ENCODE measurements at regions not wholly inside any gene's neighbourhood (a gene's known extent, or its start where the extent isn't known, plus 50 kb on each side); places are given as distances from the start of the nearest gene placed in this dataset.

DNA sequence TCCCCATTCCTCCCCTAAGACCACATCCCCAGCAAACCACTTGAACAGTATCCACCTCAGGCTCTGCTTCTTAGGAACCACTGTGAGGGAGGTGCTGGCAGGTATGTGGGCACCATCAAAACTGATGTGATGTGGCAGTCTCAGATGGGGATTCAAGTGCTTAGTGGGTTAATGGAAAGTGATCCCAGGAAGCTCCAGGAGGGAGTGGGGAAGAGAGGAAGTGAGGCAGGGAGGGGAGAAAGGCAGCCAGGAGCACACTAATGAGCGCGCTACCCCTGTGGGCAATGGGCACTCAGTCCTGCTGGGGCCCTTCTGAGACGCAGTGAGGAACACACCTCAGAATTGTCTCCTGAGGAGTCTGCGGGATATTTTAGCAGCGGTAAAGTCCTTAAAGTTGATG lies 263.1 kb upstream of the MOCS1 start:
- no peaks in the 10 kb centered on the region for H3K27me3 ChIP-seq (ENCODE audit: insufficient read depth, poor library complexity, severe bottlenecking)
- TF ChIP-seq, protein P1, sequence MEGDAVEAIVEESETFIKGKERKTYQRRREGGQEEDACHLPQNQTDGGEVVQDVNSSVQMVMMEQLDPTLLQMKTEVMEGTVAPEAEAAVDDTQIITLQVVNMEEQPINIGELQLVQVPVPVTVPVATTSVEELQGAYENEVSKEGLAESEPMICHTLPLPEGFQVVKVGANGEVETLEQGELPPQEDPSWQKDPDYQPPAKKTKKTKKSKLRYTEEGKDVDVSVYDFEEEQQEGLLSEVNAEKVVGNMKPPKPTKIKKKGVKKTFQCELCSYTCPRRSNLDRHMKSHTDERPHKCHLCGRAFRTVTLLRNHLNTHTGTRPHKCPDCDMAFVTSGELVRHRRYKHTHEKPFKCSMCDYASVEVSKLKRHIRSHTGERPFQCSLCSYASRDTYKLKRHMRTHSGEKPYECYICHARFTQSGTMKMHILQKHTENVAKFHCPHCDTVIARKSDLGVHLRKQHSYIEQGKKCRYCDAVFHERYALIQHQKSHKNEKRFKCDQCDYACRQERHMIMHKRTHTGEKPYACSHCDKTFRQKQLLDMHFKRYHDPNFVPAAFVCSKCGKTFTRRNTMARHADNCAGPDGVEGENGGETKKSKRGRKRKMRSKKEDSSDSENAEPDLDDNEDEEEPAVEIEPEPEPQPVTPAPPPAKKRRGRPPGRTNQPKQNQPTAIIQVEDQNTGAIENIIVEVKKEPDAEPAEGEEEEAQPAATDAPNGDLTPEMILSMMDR (IDR thresholded peaks at IDR 0.05; ENCODE audit: insufficient read depth, low read length), result no peak
- TF ChIP-seq, protein P2, sequence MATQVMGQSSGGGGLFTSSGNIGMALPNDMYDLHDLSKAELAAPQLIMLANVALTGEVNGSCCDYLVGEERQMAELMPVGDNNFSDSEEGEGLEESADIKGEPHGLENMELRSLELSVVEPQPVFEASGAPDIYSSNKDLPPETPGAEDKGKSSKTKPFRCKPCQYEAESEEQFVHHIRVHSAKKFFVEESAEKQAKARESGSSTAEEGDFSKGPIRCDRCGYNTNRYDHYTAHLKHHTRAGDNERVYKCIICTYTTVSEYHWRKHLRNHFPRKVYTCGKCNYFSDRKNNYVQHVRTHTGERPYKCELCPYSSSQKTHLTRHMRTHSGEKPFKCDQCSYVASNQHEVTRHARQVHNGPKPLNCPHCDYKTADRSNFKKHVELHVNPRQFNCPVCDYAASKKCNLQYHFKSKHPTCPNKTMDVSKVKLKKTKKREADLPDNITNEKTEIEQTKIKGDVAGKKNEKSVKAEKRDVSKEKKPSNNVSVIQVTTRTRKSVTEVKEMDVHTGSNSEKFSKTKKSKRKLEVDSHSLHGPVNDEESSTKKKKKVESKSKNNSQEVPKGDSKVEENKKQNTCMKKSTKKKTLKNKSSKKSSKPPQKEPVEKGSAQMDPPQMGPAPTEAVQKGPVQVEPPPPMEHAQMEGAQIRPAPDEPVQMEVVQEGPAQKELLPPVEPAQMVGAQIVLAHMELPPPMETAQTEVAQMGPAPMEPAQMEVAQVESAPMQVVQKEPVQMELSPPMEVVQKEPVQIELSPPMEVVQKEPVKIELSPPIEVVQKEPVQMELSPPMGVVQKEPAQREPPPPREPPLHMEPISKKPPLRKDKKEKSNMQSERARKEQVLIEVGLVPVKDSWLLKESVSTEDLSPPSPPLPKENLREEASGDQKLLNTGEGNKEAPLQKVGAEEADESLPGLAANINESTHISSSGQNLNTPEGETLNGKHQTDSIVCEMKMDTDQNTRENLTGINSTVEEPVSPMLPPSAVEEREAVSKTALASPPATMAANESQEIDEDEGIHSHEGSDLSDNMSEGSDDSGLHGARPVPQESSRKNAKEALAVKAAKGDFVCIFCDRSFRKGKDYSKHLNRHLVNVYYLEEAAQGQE (IDR thresholded peaks at IDR 0.05; ENCODE audit: insufficient replicate concordance, low read depth), result no peak
- TF ChIP-seq GABPA (IDR thresholded peaks at IDR 0.05; ENCODE audit: low read depth) (no peak), POLR2AphosphoS5 (IDR thresholded peaks at IDR 0.05; ENCODE audit: low read depth) (no peak), SPI1 (IDR thresholded peaks at IDR 0.05; ENCODE audit: borderline replicate concordance, low read depth) (no peak)
- DNase-seq (ENCODE audit: low read depth in 1 of 2, low spot score in 1 of 2), result no peak
- H3K4me3 ChIP-seq (replicated peaks; ENCODE audit: insufficient read depth, low read length), result no peak overlapping the region
- no peak overlapping the region for H3K27ac ChIP-seq (replicated peaks)

DNA sequence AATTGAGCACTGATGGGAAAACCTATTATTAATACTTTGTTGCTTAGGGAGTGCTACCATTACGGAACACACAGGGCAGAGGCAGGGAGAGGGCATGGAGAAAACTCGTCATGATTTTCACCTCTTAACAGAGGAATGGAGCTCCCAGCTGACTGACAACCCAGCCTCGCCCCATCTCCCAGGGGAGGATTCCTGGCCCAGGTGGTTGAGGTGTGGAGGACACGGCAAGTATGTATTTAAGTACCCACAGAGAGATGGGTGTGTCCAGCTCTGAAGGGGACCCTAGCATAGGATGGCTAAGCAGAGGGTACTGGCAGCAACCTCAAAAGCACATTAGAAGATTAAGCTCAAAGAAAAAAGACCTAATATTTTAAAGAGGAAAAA lies 261.9 kb upstream of the MOCS1 start:
- no peak overlapping the region for H3K27ac ChIP-seq (replicated peaks)

DNA sequence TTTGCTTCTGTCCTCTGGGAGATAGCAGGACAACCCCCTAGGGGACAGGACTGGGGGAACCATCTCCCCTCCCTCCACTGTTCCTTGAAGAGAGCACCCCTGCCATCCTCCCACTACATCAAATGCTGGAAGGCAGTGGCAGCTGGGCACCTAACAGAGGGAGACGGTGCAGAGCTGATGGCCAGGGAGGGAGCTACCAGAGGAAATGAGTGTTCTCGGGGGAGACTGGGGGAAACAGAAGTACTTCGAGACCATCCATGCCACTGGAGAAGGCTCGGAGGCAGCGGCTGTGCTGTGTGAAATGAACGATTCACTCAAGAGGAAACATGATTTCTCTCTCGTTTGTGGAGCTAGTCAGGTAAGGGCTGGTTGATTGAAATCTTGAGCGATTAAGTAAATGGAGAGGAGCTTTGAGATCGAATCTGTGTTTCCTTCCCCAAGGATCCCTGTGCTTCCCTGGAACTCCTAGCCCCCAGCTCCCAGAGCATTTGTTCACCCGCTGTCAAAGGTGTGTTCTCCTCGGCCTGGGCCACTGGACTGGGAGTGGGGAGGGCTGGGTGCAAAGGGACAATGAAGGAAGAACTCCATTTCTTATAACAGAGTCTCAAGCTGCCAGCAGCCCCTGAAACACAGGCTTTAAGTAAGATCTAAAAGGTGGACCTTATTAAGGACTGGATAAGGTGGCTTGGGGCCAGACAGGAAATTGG lies 261.3 kb upstream of the MOCS1 start:
- DNase-seq (ENCODE audit: low read depth in 1 of 2, low spot score in 1 of 2), result no peak
- TF ChIP-seq SPI1 (IDR thresholded peaks at IDR 0.05; ENCODE audit: borderline replicate concordance, low read depth) (no peak), POLR2AphosphoS5 (IDR thresholded peaks at IDR 0.05; ENCODE audit: low read depth) (no peak), GABPA (IDR thresholded peaks at IDR 0.05; ENCODE audit: low read depth) (no peak)
- TF ChIP-seq, protein P2 (IDR thresholded peaks at IDR 0.05; ENCODE audit: insufficient replicate concordance, low read depth), result no peak
- TF ChIP-seq, protein P1 (IDR thresholded peaks at IDR 0.05; ENCODE audit: insufficient read depth, low read length), result no peak
- Histone ChIP-seq H3K4me3 (replicated peaks; ENCODE audit: insufficient read depth, low read length) (no peak overlapping the region), H3K27ac (replicated peaks) (no peak overlapping the region), H3K27me3 (ENCODE audit: insufficient read depth, poor library complexity, severe bottlenecking) (no peaks in the 10 kb centered on the region)

More for the DNA sequence above, 261.9 kb upstream of the MOCS1 start:
- Histone ChIP-seq H3K27me3 (ENCODE audit: insufficient read depth, poor library complexity, severe bottlenecking) (no peaks in the 10 kb centered on the region), H3K4me3 (replicated peaks; ENCODE audit: insufficient read depth, low read length) (no peak overlapping the region)
- no peak for DNase-seq (ENCODE audit: low read depth in 1 of 2, low spot score in 1 of 2)
- no peak for TF ChIP-seq GABPA (IDR thresholded peaks at IDR 0.05; ENCODE audit: low read depth)
- TF ChIP-seq, protein P2 (IDR thresholded peaks at IDR 0.05; ENCODE audit: insufficient replicate concordance, low read depth), result no peak
- no peak for TF ChIP-seq SPI1 (IDR thresholded peaks at IDR 0.05; ENCODE audit: borderline replicate concordance, low read depth)
- TF ChIP-seq POLR2AphosphoS5 (IDR thresholded peaks at IDR 0.05; ENCODE audit: low read depth), result no peak
- TF ChIP-seq, protein P1 (IDR thresholded peaks at IDR 0.05; ENCODE audit: insufficient read depth, low read length), result no peak

Measured in HL-60 (cell line).